ENCODE measurements at regions not wholly inside any gene's neighbourhood (a gene's known extent, or its start where the extent isn't known, plus 50 kb on each side); places are given as distances from the start of the nearest gene placed in this dataset.

DNA sequence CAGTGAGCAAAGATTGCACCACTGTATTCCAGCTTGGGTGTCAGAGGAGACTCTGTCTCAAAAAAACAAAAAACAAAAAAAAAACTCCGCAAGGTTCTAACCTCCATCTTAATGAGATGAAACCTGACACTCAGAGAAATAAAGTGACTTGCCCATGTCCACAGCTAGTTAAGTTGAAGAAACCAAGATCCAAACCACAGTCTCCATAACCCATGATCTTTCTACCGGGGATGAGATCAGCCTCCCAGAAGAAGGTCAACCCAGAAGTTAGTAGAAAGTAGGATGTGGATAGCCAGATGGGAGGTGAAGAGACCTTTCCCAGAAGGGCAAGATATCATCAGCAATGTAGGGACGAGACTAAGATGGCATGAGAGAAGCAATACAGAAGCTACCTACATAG, 140.4 kb upstream of the ADRA1B start:
- no peak for ATAC-seq

DNA sequence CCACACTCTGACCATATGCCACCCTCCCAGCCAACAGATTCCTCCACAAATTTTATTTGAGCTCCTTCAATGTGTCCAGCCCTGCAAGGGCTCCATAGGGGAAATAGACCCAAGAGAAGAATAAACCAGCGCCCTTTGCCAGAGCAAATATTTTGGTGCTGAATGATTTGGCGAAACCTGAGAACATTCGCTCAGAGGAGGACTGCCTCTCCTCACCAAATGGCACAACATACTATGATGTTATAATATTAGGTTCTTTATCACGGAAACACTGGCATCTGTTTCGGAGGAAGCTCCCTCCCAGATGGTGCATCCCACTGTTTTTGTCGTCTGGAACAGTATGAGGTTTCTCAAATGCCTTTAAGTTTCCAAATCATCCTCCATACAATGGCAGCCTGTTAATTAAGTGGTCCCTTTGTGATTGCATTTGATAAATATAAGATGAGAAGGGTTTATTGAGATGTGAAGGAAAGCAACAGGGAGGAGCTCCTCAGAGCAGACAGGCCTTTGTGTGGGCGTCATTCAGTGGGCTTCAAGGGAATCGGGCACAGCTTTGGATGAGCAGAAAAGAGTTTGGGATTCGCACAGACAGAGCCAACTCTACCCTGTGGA, 139.1 kb upstream of the ADRA1B start:
- no peak for ATAC-seq
- intact Hi-C loops (cut with DNase I) = loop anchor here (5.0 to 10.0 kb wide), 3 partner anchors 140 to 332 kb away; partner anchors contain the start of gene ADRA1B
- no peak for DNase-seq (ENCODE audit: missing footprints)

More for the DNA sequence above, 140.4 kb upstream of the ADRA1B start:
- intact Hi-C loops (cut with DNase I) = loop anchor here (5.0 to 10.0 kb wide), 3 partner anchors 141 to 331 kb away; partner anchors contain the start of gene ADRA1B
- no peak for DNase-seq (ENCODE audit: missing footprints)

DNA sequence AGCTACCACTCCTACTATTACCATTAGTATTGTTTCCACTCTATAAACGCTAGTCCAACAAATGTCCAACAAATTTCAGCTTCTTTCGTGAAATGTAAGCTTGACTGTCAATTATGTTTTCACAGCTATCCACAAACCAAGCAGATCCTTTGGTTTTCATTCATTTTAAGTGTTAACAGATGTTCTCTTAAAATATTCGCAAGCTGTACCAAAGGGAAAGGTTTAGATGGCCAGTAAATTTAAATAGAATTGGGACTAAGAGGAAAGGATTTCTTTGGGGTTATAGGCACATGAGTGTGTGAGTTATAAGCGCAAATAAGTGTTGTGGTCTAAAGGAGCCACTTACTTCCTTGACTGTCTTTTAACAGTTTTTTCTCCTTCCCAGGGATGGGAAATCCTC, 136.8 kb upstream of the ADRA1B start:
- DNase-seq (ENCODE audit: missing footprints) = no peak

DNA sequence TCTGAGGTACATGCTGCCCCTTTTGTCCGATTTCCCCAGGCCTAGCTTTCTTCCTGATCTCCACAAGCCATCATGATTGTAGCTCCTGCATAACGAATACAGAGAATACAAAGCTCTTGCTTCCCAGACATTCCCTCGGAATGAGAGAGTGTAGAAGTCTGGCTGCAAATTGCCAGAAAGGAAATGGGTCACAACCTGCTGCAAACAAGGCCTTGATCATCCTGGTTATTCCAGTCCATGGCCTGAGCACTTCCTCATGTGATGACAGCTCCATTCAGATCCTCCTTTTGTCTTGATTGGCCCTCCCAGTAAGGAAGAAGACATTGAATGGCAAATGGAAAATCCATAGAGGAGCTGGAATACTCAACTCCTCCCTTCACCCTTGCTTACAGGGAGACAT, 136.0 kb upstream of the ADRA1B start:
- DNase-seq (ENCODE audit: missing footprints) (no peak), ATAC-seq (no peak)
- intact Hi-C loops (cut with DNase I) = no loop called here

More for the DNA sequence above, 136.8 kb upstream of the ADRA1B start:
- ATAC-seq = no peak
- intact Hi-C loops (cut with DNase I) = loop anchor here (5.0 to 10.0 kb wide), 3 partner anchors 138 to 335 kb away; partner anchors contain the start of gene ADRA1B

DNA sequence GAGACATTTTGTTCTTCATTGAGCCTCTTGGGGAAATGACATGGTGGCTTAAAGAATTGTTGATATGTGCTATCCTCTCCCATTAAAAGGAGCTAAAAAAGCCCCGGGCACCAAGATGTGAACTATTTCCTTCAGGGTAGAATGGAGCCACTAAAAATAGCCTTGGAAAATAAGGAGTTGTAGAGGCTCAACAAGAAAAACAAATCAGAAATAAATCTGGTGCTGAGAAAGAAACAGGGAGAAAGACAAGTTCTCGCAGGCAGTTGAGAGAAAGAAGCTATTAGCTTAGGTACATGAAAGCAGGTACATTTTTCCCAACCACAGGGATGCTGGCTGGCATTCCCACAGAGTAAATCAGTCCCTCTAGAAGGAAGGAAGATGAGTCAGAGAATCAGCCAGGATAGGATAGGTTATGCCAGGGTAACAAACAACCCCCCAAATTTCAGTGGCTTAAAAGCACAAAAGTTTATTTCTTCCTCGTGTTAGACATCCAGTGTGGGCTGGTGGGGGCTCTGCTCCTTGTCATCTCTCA, 134.6 kb upstream of the ADRA1B start:
- ATAC-seq = no peak
- no peak for DNase-seq (ENCODE audit: missing footprints)
- intact Hi-C loops (cut with DNase I) = no loop called here

DNA sequence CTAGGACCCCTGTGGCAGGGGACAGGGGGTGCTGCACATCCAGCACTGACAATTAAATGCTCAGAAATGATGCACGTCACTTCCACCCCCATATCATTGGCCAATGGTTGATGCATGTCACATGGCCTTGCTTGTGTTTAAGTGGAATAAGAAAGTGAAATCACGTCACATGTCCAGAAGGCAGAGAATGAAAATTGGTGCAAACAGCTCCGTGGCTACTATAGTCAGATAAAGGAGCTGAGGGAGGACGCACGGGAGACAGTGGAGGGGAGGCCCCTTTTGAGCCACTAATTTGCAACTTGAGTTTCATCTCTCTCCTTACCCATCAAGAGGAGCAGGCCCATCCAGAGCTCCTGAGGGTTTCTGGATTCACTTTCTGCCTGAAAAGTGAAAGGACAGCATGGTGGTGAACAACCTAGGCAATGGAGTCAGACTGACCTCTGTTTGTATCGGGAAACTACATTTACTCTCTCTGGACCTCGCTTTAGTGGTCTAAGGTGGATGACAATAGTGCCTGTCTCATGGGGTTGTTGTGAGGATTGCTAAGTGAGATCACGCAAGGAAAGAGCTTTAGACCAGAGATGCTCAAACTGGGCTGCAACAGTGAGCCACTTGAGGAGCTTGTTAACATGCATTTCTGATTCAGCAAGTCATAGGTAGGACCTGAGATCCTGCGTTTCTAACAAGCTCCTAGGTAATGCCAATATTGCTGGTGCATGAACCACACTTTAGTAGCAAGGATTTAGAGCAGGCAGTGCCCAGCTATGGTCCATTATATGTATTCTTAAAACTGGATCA, 133.9 kb upstream of the ADRA1B start:
- ATAC-seq (no peak), DNase-seq (ENCODE audit: missing footprints) (no peak)
- intact Hi-C loops (cut with DNase I) = no loop called here

DNA sequence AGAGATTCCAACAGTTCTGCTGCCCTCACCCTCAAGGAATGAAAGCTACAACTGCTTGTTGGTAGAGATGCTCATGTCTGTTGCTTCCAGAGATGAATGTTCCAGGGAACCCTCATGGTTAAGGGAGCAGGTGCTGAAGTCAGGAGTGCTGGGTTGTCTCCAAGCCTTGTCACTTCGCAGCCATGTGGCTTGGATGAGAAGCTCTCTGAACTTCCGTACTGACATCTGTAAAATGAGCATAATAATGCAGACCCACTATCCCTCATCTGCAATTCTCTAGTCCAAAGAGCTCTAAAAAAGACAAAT, 133.3 kb upstream of the ADRA1B start:
- ATAC-seq = no peak
- DNase-seq (ENCODE audit: missing footprints) = no peak
- intact Hi-C loops (cut with DNase I) = no loop called here

DNA sequence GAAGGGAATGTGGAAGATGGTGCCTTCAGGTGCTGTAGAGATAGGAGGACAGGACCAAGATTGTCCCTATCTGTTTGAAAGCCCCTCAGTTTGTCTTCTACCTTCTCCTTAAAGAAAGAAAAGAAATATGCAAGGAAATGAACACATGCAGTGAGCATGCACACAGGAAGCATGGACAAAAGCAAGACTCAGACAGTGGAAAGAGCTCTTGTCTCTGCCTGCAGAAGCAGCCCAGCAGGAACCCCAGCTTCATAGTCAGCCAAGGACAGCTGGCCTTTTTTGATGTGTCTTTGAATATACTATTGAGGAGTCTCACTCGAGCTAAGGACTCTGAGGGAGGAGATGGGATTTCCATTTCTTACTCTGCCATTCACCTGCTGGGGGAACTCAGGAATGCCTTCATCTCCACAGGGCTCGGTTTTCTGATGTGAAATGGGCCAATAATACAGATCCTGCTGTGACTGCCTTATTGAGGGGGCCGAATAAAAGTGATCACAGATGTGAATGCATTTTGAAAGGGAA, 132.5 kb upstream of the ADRA1B start:
- intact Hi-C loops (cut with DNase I) = no loop called here
- ATAC-seq = no peak

DNA sequence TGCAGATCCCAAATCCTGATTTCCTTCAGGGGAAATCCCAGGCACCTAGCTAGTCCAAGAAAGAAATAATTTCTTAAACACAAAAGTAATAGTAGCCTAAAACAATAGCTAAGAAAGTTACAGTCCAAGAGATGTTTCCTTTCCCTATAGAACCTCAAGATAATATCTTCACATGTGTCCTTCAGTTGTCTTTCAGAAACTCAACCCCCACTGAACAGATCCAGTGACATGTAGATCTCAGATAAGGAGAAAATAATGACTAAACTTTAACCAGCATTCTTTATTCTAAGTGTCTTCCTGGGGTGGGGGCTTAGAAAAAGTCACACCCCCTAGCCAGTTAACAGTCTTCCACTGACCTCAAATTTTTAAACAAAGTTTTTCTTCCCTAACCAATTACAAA, 131.3 kb upstream of the ADRA1B start:
- DNase-seq (ENCODE audit: missing footprints) = no peak
- ATAC-seq = no peak
- intact Hi-C loops (cut with DNase I) = no loop called here

More for the DNA sequence above, 132.5 kb upstream of the ADRA1B start:
- DNase-seq (ENCODE audit: missing footprints) = no peak

DNA sequence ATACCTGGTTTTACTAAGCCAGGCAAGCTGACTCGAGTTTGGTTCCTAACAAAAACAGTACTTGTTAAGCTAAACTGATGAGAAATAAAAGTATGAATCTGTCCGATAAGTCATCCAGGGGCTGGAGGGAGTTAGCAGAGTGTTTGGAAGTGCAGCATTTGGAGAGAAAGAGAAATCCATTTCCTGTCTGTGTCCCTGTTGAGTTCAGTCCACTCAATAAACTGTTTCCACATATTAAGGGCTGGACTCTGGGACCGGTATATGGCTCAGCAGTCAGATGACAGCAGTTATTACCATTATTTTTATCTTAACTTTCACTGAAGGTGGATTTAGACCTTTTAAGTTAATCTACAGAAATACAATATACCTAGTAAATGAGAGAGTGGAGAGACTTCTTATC, 130.6 kb upstream of the ADRA1B start:
- ATAC-seq (no peak), DNase-seq (ENCODE audit: missing footprints) (no peak)
- intact Hi-C loops (cut with DNase I) = no loop called here

DNA sequence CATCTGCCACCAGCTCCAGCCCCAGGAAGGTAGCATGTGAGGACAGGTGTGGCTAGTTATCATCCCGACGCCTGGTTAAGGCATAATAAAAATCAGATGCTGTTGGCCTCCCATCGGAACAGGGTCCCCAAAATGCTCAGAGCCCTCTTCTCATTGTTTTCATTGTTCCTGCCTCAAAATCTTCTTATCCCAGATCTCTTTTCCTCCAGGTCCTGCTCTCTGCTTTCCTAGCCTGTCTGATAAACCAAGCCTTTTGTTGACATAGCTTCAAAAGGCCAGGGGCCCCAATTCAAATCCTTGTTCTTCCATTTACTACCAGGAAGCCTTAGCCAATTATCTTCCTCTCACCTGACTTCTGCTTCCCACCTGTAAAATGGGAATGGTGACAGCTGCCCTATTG, 130.1 kb upstream of the ADRA1B start:
- intact Hi-C loops (cut with DNase I) = no loop called here
- no peak for ATAC-seq
- no peak for DNase-seq (ENCODE audit: missing footprints)

DNA sequence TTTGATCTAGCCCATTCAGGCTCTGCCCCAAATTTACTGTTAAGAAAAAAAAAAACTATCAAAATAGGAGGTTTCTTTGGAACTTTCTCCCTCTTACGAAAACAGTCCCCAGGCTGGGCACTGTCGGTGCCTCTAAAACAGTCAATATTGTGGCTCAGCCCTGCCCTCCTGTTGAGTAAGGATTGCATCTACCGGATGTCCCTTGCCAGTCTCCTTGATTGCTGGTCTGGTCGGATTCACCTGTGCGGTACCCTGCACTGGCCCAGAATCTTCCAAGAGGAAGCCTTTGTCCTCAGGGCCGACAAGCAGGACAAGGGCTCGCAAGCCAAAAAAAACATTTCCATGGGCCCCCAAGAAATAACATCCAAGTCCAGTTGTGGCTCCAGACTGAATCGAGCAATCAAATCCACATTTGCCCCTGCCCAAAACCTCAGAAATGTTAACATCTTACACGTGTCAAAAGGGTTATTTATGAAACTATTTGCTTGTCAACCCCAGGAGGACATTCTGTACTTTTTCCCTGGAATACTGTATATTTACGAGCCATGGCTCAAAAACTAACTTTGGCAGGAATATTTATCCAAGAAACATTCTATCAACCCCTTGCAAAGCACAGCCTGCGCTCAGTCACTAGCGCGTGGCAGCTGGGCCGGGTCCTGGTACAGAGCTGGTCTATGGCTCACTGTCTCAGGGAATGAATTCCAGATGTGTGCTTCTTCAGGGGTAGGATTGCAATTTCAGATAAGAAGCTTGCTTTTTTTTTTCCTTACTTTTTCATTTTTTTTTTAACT, 129.2 kb upstream of the ADRA1B start:
- peak; percentile 80 for DNase-seq (ENCODE audit: missing footprints)
- peak; percentile 89 for ATAC-seq
- intact Hi-C loops (cut with DNase I) = no loop called here

DNA sequence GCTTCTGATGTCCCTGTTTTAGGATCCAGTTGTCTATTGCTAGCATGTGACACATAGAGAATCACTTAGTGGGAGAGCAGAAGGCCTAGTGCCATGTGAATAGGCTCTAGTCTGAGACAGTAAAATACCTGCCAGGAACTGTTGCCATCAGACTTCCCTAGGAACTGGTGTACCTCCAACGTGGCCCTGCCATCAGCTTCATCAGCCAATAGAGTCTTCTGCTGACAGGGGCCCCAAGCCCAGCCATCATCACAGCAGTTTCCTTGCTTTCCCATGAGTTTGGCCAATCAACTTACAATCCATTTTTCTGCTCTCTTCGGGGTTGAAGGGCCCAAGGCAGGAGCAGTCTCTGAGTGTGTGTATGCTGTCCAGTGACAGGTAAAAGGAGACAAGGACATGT, 128.4 kb upstream of the ADRA1B start:
- DNase-seq (ENCODE audit: missing footprints) = no peak
- ATAC-seq = no peak
- intact Hi-C loops (cut with DNase I) = no loop called here

DNA sequence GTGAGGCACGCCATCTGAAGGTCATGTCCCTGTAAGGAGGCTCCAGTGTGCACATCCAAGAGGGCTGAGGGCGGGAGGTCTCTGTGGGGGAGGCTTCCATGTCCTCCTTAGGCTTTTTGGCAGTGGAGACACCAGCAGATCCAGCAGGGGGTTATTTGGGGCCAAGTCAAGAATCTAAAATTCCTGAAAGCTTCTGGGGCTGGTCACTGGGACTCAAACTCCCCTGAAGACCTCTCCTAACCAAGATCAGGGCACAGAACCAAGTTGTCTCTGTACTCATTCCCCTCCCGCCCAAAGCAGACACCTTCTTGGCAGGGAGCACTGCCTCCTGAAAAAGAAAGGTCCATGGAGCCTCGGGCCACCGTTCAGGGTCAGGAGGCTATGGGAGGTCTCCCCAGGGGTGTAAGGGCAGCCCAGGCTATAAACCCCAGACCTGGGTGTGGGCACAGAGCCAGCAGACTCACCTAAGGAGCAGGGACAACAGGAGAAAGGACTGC, 127.4 kb upstream of the ADRA1B start:
- ATAC-seq = peak; percentile 60
- intact Hi-C loops (cut with DNase I) = no loop called here
- no peak for DNase-seq (ENCODE audit: missing footprints)

DNA sequence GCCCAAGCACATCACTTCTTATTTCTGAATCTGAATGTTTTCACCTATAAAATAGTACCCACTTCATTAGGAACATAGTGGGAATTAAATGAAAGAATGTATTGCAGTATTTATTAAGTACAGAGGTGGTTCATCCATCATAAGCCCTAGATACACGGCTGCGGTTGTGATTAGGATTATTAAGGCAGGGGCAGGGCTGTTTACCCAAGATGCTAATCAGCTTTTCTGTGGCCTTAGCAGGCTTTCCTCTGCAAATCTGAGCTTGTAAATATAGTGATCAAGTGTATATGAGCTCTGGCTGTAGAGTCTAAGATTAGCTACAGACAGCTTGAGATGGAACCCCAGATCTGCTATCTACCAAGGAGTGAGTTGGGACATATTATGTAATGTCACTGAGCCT, 124.1 kb upstream of the ADRA1B start:
- DNase-seq (ENCODE audit: missing footprints) (no peak), ATAC-seq (no peak)
- intact Hi-C loops (cut with DNase I) = no loop called here

DNA sequence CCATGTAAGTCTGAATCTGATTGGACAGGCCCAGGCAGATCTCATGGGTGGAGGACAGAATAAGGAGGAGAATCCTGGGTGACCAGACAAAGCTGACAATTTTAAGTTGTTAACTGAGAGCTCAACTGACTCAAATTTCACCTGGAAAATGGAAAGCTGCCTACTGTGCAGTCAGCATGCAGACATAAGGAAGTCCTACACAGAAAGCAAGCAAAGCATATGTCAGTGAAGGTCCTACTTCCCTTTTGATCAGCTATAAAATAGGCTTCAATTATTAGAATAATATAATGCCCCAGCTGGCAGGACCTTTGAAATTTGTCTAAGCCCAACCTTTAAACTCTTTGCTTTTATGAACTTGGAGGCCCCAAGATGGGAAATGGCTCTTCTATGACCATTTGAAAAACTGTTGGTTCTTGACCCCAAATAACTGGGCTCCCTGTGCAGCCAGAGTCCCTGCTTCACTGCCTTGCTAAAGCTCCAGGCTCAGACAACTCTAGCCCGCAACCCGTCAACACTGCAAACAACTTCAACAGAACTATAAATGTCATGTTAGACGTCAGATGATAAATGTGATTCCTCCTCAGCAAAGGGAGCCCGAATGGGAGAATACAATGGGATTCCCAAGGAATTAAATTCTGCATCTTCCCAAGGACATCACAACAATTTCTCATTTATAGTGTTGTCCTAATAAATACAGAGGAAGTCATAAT, 118.9 kb upstream of the ADRA1B start:
- ATAC-seq (no peak), DNase-seq (ENCODE audit: missing footprints) (no peak)
- intact Hi-C loops (cut with DNase I) = no loop called here

DNA sequence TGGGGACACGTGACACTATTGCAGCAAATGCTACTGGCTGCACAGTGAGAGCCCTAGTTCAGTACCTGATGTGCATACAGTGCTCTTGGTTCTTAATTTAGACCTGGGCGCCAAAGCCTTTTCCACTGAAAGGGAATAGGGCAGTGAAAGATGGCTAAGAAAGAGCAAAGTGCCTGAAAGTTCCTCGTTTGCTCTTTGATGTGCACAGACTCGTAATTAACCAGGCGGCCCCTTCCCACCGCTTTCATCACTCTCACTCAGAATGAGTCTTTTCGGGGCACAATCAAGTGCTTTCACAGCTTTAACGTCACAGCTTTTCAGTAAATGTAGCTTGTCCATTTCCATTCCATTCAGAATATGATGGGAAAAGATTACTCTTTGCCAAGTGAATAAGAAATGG, 116.6 kb upstream of the ADRA1B start:
- intact Hi-C loops (cut with DNase I) = no loop called here
- no peak for ATAC-seq
- DNase-seq (ENCODE audit: missing footprints) = no peak

DNA sequence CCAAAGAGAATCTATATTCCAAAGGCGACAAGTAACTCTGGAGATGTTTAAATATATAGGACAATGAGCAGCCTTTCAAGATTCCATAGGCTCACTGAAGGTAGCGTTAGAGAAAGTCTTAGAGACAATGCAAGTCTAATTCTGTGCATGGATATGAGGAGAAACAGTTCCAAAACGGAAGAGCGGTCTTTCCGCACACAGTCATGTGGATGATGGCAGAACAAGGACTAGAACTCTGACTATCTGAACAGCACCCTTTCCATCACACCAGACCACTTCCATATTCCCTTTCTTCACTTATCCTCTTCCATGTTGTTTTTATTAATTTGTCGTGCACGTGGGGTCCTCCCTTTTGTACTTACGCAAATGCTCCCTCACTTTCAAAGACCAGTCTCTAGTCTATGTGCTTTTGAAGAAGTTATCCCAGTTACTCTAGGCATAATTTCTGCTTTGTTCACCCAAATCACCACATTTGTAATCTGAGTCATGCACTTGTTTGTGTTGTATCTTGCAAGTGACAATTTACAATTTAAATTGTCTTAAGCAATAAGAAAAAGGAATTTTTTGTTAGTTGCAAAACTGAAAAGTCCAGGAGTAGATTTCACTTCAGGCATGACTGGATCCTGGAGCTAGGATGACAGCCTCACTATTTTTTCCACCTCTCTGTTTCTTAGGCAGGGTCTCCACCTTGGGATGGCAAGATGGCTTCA, 116.0 kb upstream of the ADRA1B start:
- ATAC-seq (no peak), DNase-seq (ENCODE audit: missing footprints) (no peak)
- intact Hi-C loops (cut with DNase I) = no loop called here
